Esophagus squamous epithelium (tissue), 5 donors: ENCODE measurements at regions not wholly inside any gene's neighbourhood (a gene's known extent, or its start where the extent isn't known, plus 50 kb on each side); places are given as distances from the start of the nearest gene placed in this dataset.
A peak's percentile ranks its signal among the peaks of the same experiment; 100 is the strongest.

Source experiments
- DNase-seq: peaks from one replicate; lab custom pipeline; 2025; lab: John Stamatoyannopoulos, UW
- H3K27ac ChIP-seq, 4 donors: fragments of 200-600 bp; sonication (generic); one replicate each; pipeline ENCODE4 v1.5.1; 2016 to 2019; ENCODE audit warnings: mild to moderate bottlenecking in 1 of 4
- H3K27me3 ChIP-seq, 4 donors: fragments of 200-600 bp; sonication (generic); 1 replicate in 3 of 4; 2 replicates in 1 of 4; pipeline versions ENCODE4 v1.5.1 to v1.6.0; 2017 to 2021; ENCODE audit warnings: antibody characterized with exemption in 1 of 4
- H3K36me3 ChIP-seq, 3 donors: fragments of 200-600 bp; sonication (generic); one replicate each; pipeline ENCODE4 v1.5.1; 2016 to 2019
- H3K4me1 ChIP-seq, 3 donors: fragments of 200-600 bp; sonication (generic); one replicate each; pipeline ENCODE4 v1.5.1; 2017 to 2019
- H3K4me3 ChIP-seq, 4 donors: fragments of 200-600 bp; sonication (generic); 1 replicate in 3 of 4; 2 replicates in 1 of 4; pipeline ENCODE4 v1.5.1; 2016 to 2019; ENCODE audit warnings: mild to moderate bottlenecking in 2 of 4, moderate library complexity in 1 of 4
- H3K9me3 ChIP-seq, 3 donors: fragments of 200-600 bp; sonication (generic); one replicate each; pipeline ENCODE4 v1.5.1; 2016 to 2019
- CTCF ChIP-seq, 6 experiments: fragments of 450-650 bp in 4 of 6; fragments of 200-600 bp in 2 of 6; sonication (generic) in 2 of 6; IDR thresholded peaks; one replicate each; pipeline ENCODE4 v1.5.1; 2016 to 2019; ENCODE audit warnings: antibody characterized with exemption in 6 of 6, mild to moderate bottlenecking in 4 of 6, moderate library complexity in 4 of 6
- POLR2A ChIP-seq, 4 donors: fragments of 450-650 bp; IDR thresholded peaks; one replicate each; pipeline ENCODE4 v1.6.1; 2017; ENCODE audit warnings: antibody characterized with exemption in 4 of 4, mild to moderate bottlenecking in 4 of 4, moderate library complexity in 3 of 4
- WGBS, 2 donors: methylation state at CpG; one replicate each; pipeline ENCODE4 v1.1.5; 2018; 5-methylcytosine and 5-hydroxymethylcytosine counted together
- intact Hi-C: fragments of 100-400 bp; cut with DNase I; formaldehyde crosslinking; loops from one replicate; pipeline ENCODE4 v1.15.0; 2022
- donor health status: DM: yes; HTN: yes; CAD: no.

DNA sequence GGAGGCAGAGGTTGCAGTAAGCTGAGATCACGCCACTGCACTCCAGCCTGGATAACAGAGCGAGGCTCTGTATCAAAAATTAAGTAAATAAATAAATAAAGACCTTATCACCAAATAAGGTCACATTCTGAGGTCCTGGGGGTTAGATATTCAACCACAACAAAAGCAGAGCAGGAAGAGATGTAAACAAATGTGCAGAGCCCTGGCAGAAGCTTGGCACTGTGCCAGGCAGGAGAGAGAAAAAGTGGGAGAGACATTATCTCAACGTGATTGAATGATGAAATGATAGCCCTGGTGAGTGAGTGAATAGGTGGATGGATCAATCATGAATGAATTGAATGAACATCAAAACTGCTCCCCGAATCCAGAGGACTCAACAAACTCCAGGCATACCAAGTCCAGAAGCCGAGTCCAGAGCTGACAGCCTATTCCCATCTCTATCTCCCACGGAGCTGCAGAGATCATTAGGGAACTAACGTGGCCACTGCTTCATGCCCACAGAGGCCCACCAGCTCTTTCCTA, 150.7 kb downstream of the TOMM20 start:
- TF ChIP-seq CTCF (IDR thresholded peaks at IDR 0.05) (no peak), POLR2A (IDR thresholded peaks at IDR 0.05) (no peak)
- Histone ChIP-seq H3K27me3 (no peaks in the 10 kb centered on the region), H3K36me3 (no peaks in the 10 kb centered on the region), H3K27ac (peak overlapping the region; percentile 85 to 97 (median 89)), H3K4me3 (no peak overlapping the region), H3K4me1 (peaks cover 44 to 78% (median 61%) of the 10 kb centered on the region in 3 donors), H3K9me3 (no peaks in the 10 kb centered on the region)
- DNase-seq: no peak
- 60 to 65% methylated on average over 5 to 7 of the region's 7 CpGs for WGBS, 2 donors
- intact Hi-C loops: loop anchor here (10.0 kb wide), 1 partner anchor 253 kb away; no protein-coding TSS in a partner anchor

GRCh38 chr1:234976861-234977680, 151.6 kb downstream of the TOMM20 start:
- Histone ChIP-seq H3K4me1 (peaks cover 44 to 82% (median 61%) of the 10 kb centered on the region in 3 donors), H3K27me3 (no peaks in the 10 kb centered on the region), H3K4me3 (no peak overlapping the region), H3K9me3 (no peaks in the 10 kb centered on the region), H3K36me3 (no peaks in the 10 kb centered on the region), H3K27ac (peak overlapping the region; percentile 85 to 97 (median 89))
- TF ChIP-seq POLR2A (IDR thresholded peaks at IDR 0.05): no peak
- TF ChIP-seq CTCF (IDR thresholded peaks at IDR 0.05): no peak
- 77 to 90% methylated on average over 15 of the region's 15 CpGs for WGBS, 2 donors
- intact Hi-C loops: loop anchor here (10.0 kb wide), 1 partner anchor 252 kb away; no protein-coding TSS in a partner anchor
- DNase-seq: no peak

DNA sequence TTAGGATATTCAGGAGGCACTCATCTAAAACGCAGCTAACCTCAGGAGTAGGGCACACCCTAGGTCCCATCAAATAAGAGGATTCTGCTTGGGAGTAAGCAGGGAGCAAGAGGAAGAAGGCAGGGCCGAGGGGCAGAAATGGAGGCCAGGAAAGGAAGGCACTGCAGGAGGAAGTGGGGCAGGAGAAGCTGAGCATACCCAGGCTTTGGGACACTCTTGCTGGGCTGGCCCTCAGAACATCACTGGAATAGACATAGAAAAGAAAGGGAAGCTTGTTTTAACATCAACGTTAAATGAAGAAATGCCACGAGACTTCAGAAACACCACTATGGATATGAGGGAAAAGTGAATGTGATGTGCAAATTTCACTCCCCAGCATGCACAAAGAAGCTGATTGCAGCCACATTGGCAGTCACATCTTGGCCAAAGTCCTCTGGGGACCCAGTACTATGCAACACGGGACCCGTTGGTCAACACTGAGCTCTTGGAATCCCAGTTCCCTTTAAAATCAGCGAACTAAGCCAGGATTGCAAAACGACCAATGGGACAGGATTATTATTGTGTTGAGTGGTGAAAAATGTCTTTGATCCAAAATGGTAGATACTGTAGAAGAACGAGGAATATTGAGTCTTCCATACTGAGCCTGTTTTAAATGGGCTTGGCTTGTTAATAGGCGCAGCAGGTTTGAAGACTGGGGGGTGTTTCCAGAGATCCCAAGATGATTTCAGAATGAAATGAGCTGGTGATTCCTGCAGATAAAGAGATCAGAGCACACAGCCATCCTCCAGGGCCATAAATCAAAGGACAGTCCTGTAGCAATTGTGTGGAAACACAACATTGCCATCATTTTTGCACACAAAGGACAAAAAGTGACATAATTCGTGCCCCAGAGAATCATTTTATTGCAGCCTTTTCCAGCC, 152.4 kb downstream of the TOMM20 start:
- Histone ChIP-seq H3K27me3 (no peaks in the 10 kb centered on the region), H3K36me3 (no peaks in the 10 kb centered on the region), H3K4me3 (no peak overlapping the region), H3K9me3 (no peaks in the 10 kb centered on the region), H3K27ac (peak overlapping the region; percentile 11 to 97 (median 89)), H3K4me1 (peaks cover 42 to 82% (median 60%) of the 10 kb centered on the region in 3 donors)
- WGBS, 2 donors: 83 to 87% methylated on average over 11 of the region's 11 CpGs
- intact Hi-C loops: loop anchor here (10.0 kb wide), 1 partner anchor 251 kb away; no protein-coding TSS in a partner anchor
- no peak for DNase-seq
- TF ChIP-seq CTCF (IDR thresholded peaks at IDR 0.05) (no peak), POLR2A (IDR thresholded peaks at IDR 0.05) (no peak)

DNA sequence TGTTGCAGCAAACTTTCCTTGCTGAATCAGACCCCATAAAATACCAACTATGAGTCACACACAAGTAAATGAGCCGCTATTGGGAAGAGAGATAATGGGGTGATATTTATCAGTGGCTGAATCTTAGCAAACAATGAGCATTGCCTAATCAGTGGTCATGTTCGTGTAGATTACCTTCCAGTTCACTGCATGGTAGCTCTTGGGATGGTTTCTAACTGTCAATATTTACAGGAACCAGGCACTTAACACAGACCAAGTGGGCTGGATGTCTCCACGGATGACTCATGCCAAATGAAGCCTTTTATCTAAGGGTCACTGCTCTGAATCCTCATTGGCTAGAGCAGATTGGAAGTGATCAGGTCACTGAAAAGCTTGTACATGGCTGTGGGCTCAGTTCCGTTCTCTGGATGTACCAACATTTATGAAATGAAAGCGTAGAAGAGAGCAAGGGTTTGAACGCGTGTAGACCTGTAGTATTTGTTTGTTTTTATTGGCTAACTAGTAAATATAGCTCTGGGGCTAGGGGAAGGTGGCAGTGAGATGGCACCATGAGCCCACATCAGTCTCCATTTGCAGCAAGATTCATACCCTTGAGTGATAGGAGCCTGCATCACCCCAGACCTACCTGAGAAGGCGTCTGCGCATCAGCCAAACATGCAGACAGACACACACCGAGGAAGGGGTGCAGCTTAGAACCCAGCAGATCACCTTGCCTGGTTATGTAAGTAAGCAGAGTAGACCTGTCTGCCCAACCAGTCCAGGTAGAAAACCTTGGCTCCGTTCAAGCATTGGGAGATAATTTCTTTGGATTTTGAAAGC, 153.3 kb downstream of the TOMM20 start:
- no peaks in the 10 kb centered on the region for H3K36me3 ChIP-seq
- TF ChIP-seq CTCF (IDR thresholded peaks at IDR 0.05) (no peak), POLR2A (IDR thresholded peaks at IDR 0.05) (no peak)
- WGBS, 2 donors: 69 to 77% methylated on average over 11 of the region's 11 CpGs
- DNase-seq: no peak
- H3K4me3 ChIP-seq: no peak overlapping the region
- H3K27me3 ChIP-seq: no peaks in the 10 kb centered on the region
- intact Hi-C loops: loop anchor here (10.0 kb wide), 1 partner anchor 251 kb away; no protein-coding TSS in a partner anchor
- peaks cover 43 to 82% (median 60%) of the 10 kb centered on the region in 3 donors for H3K4me1 ChIP-seq
- peak overlapping the region; percentile 11 to 97 (median 89) for H3K27ac ChIP-seq
- no peaks in the 10 kb centered on the region for H3K9me3 ChIP-seq
